GM21447 (cell line): ENCODE measurements at regions not wholly inside any gene's neighbourhood (a gene's known extent, or its start where the extent isn't known, plus 50 kb on each side); places are given as distances from the start of the nearest gene placed in this dataset.

ENCODE experiments used
- ATAC-seq: cut with Tn5 transposase; IDR thresholded peaks from one replicate; pipeline ENCODE4 v1.9.1; 2021; ENCODE audit not compliant: unreplicated experiment

- no peak for ATAC-seq
These were observed 154.0 kb upstream of the PPP2R2D start for GRCh38 chr10:131746785-131747184.

GRCh38 chr10:131747251-131747650 lies 153.6 kb upstream of the PPP2R2D start:
- no peak for ATAC-seq

GRCh38 chr10:131747791-131748190 lies 153.0 kb upstream of the PPP2R2D start:
- ATAC-seq: no peak

GRCh38 chr10:131748191-131748590 lies 152.6 kb upstream of the PPP2R2D start:
- ATAC-seq: no peak

GRCh38 chr10:131748831-131749766 lies 151.7 kb upstream of the PPP2R2D start:
- ATAC-seq: no peak

GRCh38 chr10:131749767-131750142 lies 151.1 kb upstream of the PPP2R2D start:
- no peak for ATAC-seq

- no peak for ATAC-seq
These were observed 150.5 kb upstream of the PPP2R2D start for GRCh38 chr10:131750171-131750895.

GRCh38 chr10:131750973-131751826 lies 149.6 kb upstream of the PPP2R2D start:
- no peak for ATAC-seq

- ATAC-seq: no peak
These were observed 148.7 kb upstream of the PPP2R2D start for GRCh38 chr10:131751827-131752775.

GRCh38 chr10:131753336-131753735 lies 147.5 kb upstream of the PPP2R2D start:
- no peak for ATAC-seq

GRCh38 chr10:131755200-131755599 lies 145.6 kb upstream of the PPP2R2D start:
- no peak for ATAC-seq

- ATAC-seq: no peak
These were observed 143.3 kb upstream of the PPP2R2D start for GRCh38 chr10:131757285-131758058.

- ATAC-seq: no peak
These were observed 142.5 kb upstream of the PPP2R2D start for GRCh38 chr10:131758062-131758938.

GRCh38 chr10:131758939-131759301 lies 141.9 kb upstream of the PPP2R2D start:
- ATAC-seq: no peak

GRCh38 chr10:131759347-131759746 lies 141.5 kb upstream of the PPP2R2D start:
- no peak for ATAC-seq

- no peak for ATAC-seq
These were observed 140.2 kb upstream of the PPP2R2D start for GRCh38 chr10:131760416-131761166.

GRCh38 chr10:131762789-131763696 lies 137.8 kb upstream of the PPP2R2D start:
- no peak for ATAC-seq
